Gastrocnemius medialis (tissue), 4 donors: ENCODE measurements at regions not wholly inside any gene's neighbourhood (a gene's known extent, or its start where the extent isn't known, plus 50 kb on each side); places are given as distances from the start of the nearest gene placed in this dataset.

Experiments
- ATAC-seq, 2 donors: fragments of 150-250 bp; one replicate each; pipeline ENCODE4 v1.9.1; 2016
- DNase-seq, 2 donors: peaks; one replicate each; pipeline ENCODE4 v3.0.0-alpha.2; 2019
- H3K27ac ChIP-seq, 4 donors: fragments of 200-600 bp; sonication (generic); 1 replicate in 1 of 4; 2 replicates in 3 of 4; pipeline ENCODE4 v1.5.1; 2016 to 2018; ENCODE audit warnings: mild to moderate bottlenecking in 2 of 4, moderate library complexity in 1 of 4
- H3K27me3 ChIP-seq, 3 donors: fragments of 200-600 bp; sonication (generic) in 2 of 3; 1 replicate in 1 of 3; 2 replicates in 2 of 3; pipeline versions ENCODE4 v1.5.1 to v1.6.0; 2016 to 2019; ENCODE audit warnings: mild to moderate bottlenecking in 1 of 3, moderate library complexity in 1 of 3
- H3K36me3 ChIP-seq, 2 donors: fragments of 200-600 bp; sonication (generic) in 1 of 2; one replicate each; pipeline ENCODE4 v1.5.1; 2017 to 2018
- H3K4me1 ChIP-seq, 2 donors: fragments of 200-600 bp; sonication (generic) in 1 of 2; one replicate each; pipeline ENCODE4 v1.5.1; 2016 to 2017; ENCODE audit warnings: mild to moderate bottlenecking in 2 of 2
- H3K4me3 ChIP-seq, 4 donors: fragments of 200-600 bp; sonication (generic) in 3 of 4; 1 replicate in 1 of 4; 2 replicates in 3 of 4; pipeline ENCODE4 v1.5.1; 2016 to 2019; ENCODE audit warnings: mild to moderate bottlenecking in 2 of 4
- H3K9me3 ChIP-seq, 3 donors: fragments of 200-600 bp; sonication (generic) in 2 of 3; 1 replicate in 1 of 3; 2 replicates in 2 of 3; pipeline ENCODE4 v1.5.1; 2016 to 2019
- POLR2A ChIP-seq, 2 donors: fragments of 450-650 bp; IDR thresholded peaks; one replicate each; pipeline ENCODE4 v1.6.1; 2017; ENCODE audit warnings: antibody characterized with exemption in 2 of 2, mild to moderate bottlenecking in 2 of 2, moderate library complexity in 2 of 2
- in situ Hi-C, 4 donors: fragments of 200-750 bp; cut with MboI; loops; one replicate each; pipeline versions ENCODE4 v1.15.0 to v1.8.0; 2017; ENCODE audit warnings: low sequenced_read_pairs in 4 of 4
- intact Hi-C: fragments of 100-400 bp; cut with DNase I; formaldehyde crosslinking; loops from one replicate; pipeline ENCODE4 v1.15.1; 2023; ENCODE audit warnings: low total_unique reads
- TF ChIP-seq, protein P1 (sequence below), 5 experiments: fragments of 450-650 bp in 3 of 5; fragments of 200-600 bp in 2 of 5; sonication (generic) in 2 of 5; IDR thresholded peaks in 4 of 5; conservative IDR thresholded peaks in 1 of 5; 1 replicate in 4 of 5; 2 replicates in 1 of 5; pipeline ENCODE4 v1.5.1; 2016 to 2019; ENCODE audit warnings: antibody characterized with exemption in 5 of 5, mild to moderate bottlenecking in 3 of 5, moderate library complexity in 3 of 5

DNA sequence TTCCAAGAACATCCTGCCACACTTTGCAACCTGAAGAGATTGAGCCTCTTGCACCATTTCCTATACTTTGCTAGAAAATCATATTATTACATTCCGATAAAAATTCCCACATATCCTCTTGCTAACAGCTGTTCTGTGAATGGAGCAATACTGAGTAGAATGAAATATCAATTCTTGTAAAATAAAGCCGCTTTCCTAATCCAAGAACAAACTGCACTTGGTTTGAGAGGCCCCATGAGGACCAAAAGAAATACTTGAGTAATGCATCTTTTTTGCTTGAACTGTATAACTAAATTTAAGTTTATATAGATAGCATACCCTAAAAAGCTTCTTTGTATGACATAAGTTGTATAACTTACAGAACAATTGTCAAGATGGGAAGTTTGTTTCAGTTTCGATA is 632.4 kb upstream of the SLC8A1 start:
- in situ Hi-C loops (no loop called here), intact Hi-C loops (no loop called here)
- no peaks in the 10 kb centered on the region for H3K36me3 ChIP-seq
- no peak overlapping the region for H3K4me3 ChIP-seq
- no peaks in the 10 kb centered on the region for H3K27me3 ChIP-seq
- ATAC-seq, result no peak
- no peaks in the 10 kb centered on the region for H3K4me1 ChIP-seq
- H3K27ac ChIP-seq, result no peak overlapping the region
- DNase-seq, result no peak
- TF ChIP-seq, protein P1, sequence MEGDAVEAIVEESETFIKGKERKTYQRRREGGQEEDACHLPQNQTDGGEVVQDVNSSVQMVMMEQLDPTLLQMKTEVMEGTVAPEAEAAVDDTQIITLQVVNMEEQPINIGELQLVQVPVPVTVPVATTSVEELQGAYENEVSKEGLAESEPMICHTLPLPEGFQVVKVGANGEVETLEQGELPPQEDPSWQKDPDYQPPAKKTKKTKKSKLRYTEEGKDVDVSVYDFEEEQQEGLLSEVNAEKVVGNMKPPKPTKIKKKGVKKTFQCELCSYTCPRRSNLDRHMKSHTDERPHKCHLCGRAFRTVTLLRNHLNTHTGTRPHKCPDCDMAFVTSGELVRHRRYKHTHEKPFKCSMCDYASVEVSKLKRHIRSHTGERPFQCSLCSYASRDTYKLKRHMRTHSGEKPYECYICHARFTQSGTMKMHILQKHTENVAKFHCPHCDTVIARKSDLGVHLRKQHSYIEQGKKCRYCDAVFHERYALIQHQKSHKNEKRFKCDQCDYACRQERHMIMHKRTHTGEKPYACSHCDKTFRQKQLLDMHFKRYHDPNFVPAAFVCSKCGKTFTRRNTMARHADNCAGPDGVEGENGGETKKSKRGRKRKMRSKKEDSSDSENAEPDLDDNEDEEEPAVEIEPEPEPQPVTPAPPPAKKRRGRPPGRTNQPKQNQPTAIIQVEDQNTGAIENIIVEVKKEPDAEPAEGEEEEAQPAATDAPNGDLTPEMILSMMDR (IDR thresholded peaks at IDR 0.05 in 4 of 5, conservative IDR thresholded peaks at IDR 0.05 in 1 of 5), result no peak
- no peak for TF ChIP-seq POLR2A (IDR thresholded peaks at IDR 0.05)
- H3K9me3 ChIP-seq, result no peaks in the 10 kb centered on the region

DNA sequence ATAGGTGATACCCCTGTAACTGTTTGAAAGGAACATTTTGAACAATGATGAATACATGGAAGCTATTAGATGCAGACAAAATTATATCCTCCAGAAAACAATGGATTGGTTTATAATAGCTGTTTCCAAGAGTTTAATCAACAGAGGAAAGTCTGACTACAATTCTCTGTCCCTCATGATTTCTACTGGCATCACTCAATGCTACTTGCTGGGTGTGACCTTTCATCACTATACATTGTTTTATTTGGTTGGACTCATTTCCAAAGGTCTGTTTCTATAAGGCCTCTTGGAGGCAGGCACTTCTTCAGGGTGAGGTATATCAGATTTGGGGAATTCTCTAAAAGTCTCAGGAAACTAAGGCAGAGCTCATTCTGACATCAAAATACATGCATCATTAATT is 636.1 kb upstream of the SLC8A1 start:
- H3K27me3 ChIP-seq, result no peaks in the 10 kb centered on the region
- H3K4me1 ChIP-seq, result no peaks in the 10 kb centered on the region
- no peaks in the 10 kb centered on the region for H3K36me3 ChIP-seq
- ATAC-seq (no peak), DNase-seq (no peak)
- intact Hi-C loops, result no loop called here
- H3K27ac ChIP-seq, result no peak overlapping the region
- H3K4me3 ChIP-seq, result no peak overlapping the region
- no peaks in the 10 kb centered on the region for H3K9me3 ChIP-seq
- in situ Hi-C loops, result no loop called here
- TF ChIP-seq POLR2A (IDR thresholded peaks at IDR 0.05), result no peak
- TF ChIP-seq, protein P1 (IDR thresholded peaks at IDR 0.05 in 4 of 5, conservative IDR thresholded peaks at IDR 0.05 in 1 of 5), result no peak

DNA sequence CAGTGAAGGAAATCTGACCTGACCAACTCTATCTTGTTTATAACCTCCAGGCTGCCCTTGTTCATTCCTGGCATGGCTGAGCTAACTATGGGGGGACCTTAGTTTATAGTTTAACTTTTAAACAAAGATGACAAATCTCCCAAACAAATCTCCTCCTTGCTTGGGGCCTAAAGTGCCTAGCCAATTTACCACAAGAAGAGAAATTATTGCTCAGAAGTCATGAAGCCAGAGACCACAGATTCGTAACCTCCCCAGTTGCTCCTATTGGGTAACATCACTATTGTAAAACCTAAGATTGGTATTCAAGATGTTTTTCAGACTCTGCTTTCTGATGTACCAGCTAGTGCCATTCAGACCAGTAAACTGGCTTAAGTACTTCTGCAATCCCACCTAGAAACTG is 649.4 kb upstream of the SLC8A1 start:
- H3K9me3 ChIP-seq, result no peaks in the 10 kb centered on the region
- no peak for TF ChIP-seq POLR2A (IDR thresholded peaks at IDR 0.05)
- TF ChIP-seq, protein P1 (IDR thresholded peaks at IDR 0.05 in 4 of 5, conservative IDR thresholded peaks at IDR 0.05 in 1 of 5), result no peak
- in situ Hi-C loops, result no loop called here
- no peak for ATAC-seq
- no peaks in the 10 kb centered on the region for H3K27me3 ChIP-seq
- no peak overlapping the region for H3K27ac ChIP-seq
- intact Hi-C loops, result no loop called here
- no peak overlapping the region for H3K4me3 ChIP-seq
- no peaks in the 10 kb centered on the region for H3K36me3 ChIP-seq
- no peak for DNase-seq
- H3K4me1 ChIP-seq, result no peaks in the 10 kb centered on the region

DNA sequence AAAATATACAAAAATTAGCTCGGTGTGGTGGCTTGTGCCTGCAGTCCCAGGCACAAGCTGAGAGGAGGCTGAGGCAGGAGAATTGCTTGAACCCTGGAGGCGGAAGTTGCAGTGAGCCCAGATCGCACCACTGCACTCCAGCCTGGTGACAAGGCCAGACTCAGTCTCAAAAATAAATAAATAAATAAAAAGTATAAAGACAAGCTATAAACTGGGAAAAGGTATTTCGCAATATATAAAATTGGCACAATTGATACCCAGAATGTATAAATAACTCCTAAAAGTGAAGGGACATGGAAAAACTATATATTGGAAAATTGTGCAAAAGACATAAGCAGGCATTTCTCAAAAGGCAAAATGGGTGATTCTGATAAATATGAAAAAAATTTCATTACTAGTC is 657.9 kb upstream of the SLC8A1 start:
- TF ChIP-seq, protein P1 (IDR thresholded peaks at IDR 0.05 in 4 of 5, conservative IDR thresholded peaks at IDR 0.05 in 1 of 5), result no peak
- no peak for TF ChIP-seq POLR2A (IDR thresholded peaks at IDR 0.05)
- intact Hi-C loops, result no loop called here
- H3K9me3 ChIP-seq, result no peaks in the 10 kb centered on the region

DNA sequence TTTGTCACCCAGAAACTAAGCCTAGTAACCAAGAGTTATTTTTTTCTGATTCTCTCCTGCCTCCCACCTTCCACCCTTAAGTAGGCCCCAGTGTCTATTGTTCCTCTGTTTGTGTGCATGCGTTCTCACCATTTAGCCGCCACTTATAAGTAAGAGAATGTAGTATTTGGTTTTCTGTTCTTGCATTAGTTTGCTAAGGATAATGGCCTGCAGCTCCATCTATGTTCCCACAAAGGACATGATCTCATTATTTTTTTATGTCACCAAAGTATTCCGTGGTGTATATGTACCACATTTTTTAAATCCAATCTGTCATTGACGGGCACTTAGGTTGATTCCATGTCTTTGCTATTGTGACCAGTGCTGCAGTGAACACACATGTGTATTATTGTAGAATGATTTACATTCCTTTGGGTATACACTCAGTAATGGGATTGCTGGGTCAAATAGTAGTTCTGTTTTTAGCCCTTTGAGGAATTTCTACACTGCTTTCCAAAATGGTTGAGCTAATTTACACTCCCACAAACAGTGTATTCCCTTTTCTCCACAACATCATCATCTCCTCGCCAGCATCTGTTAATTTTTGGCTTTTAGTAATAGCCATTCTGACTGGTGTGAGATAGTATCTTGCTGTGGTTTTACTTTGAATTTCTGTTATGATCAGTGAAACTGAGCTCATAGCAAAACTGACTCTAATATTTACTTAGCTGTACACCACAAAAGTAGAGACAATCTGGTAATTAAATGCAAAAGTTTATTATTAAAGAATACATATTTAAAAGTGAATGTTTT is 660.1 kb upstream of the SLC8A1 start:
- in situ Hi-C loops, result no loop called here
- Histone ChIP-seq H3K27ac (no peak overlapping the region), H3K4me1 (no peaks in the 10 kb centered on the region), H3K9me3 (no peaks in the 10 kb centered on the region), H3K36me3 (no peaks in the 10 kb centered on the region), H3K27me3 (no peaks in the 10 kb centered on the region), H3K4me3 (no peak overlapping the region)
- TF ChIP-seq, protein P1 (IDR thresholded peaks at IDR 0.05 in 4 of 5, conservative IDR thresholded peaks at IDR 0.05 in 1 of 5), result no peak
- TF ChIP-seq POLR2A (IDR thresholded peaks at IDR 0.05), result no peak
- intact Hi-C loops, result no loop called here
- DNase-seq, result no peak
- no peak for ATAC-seq

More for the DNA sequence above, 657.9 kb upstream of the SLC8A1 start:
- in situ Hi-C loops, result no loop called here
- DNase-seq (no peak), ATAC-seq (no peak)
- Histone ChIP-seq H3K4me1 (no peaks in the 10 kb centered on the region), H3K36me3 (no peaks in the 10 kb centered on the region), H3K4me3 (no peak overlapping the region), H3K27me3 (no peaks in the 10 kb centered on the region), H3K27ac (no peak overlapping the region)
